H4 (cell line): ENCODE measurements at regions not wholly inside any gene's neighbourhood (a gene's known extent, or its start where the extent isn't known, plus 50 kb on each side); places are given as distances from the start of the nearest gene placed in this dataset.
"Not testable (repeated sequence)": the region's sequence is repeated elsewhere in the genome, so short reads cannot be mapped to it uniquely, and the experiment has no call there.

ENCODE experiments used
- DNase-seq: peaks from one replicate; pipeline ENCODE4 v3.0.0-alpha.2; 2015; ENCODE audit warnings: low spot score

DNA sequence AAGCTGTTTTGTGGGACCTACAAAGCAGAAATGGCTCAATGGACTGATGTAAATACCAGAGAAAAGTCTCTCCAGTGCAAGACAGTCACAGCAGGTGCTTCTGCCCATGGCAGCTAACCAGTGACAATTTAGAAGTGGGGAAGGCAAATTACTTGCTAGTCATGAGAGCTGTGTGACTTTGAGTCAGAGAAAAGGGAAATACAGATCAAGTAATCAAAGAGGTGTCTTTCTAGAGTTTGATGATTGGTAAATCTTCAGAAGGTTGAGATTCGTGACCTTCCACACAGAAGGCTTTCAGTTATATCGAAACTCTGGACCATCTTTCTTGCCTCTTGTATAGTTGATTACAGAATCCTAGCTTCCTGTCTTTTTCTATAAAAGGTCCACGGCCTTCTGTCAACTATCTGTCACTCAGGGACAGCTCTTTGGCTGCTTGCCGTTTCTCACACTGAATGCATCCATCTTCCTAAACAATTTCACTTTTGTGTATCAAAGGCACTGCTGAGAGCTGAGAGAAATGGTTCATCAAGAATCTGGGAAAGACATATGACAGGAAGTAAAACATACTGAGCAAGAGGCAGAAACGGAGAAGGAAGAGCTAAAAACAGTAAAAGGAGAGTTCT lies 993.9 kb upstream of the ACO1 start:
- DNase-seq, result no peak

DNA sequence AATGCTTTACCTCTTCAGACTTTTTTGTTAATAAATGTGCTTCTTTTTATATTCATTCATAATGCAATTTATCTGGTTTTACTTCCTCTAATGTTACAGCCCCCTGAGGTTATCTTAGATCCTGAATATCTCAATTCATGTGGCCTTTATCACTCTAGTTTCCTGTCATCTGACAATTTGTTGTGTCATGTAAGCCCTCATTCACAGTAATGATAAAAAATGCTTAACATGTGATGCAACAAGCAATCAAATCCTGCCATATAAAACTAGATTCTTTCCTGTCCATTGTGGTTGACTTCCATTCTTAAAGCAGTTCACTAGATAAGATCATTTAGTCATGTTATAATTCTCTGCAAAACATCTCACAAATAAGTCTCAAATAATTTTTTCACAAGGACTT lies 991.2 kb upstream of the ACO1 start:
- no peak for DNase-seq

DNA sequence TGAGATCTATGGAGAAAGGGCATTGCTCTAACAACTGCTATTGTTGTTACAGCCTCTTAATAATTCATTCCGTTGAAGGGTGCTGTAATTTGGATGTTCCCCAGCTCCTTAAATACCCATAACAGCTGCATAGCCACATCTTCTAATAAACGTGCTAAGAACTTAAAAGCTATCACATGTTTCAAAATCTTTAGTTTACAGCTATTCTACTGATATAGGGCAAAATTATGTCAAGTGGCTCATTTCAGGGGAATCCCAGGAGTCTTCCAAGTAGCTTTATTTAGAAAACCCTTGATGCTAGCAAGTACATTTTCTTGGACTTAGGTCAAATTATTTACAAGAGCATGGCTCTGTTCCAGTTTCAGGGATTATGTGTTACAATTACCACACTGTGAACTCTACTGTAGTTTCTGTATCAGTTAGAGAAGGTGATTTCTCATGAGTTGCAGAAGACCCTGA lies 990.4 kb upstream of the ACO1 start:
- DNase-seq, result peak; percentile 62

DNA sequence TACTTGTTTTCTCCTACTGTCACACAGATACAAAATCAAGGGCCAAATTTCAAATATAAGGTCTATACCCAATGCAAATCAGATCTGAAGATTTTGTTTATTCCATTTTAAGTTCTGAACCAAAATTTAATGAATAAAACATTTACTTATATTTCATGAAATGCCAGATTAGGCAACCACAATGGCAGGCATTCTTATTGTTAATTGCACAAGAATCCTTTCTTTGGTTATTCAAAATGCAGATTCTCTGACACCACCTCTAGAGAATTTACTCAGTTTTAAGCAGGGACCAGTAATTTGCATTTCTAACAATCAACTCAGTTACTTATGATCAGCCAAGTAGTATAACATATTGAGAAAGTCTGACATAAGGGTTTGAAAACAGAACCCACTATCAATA lies 972.4 kb upstream of the ACO1 start:
- no peak for DNase-seq

DNA sequence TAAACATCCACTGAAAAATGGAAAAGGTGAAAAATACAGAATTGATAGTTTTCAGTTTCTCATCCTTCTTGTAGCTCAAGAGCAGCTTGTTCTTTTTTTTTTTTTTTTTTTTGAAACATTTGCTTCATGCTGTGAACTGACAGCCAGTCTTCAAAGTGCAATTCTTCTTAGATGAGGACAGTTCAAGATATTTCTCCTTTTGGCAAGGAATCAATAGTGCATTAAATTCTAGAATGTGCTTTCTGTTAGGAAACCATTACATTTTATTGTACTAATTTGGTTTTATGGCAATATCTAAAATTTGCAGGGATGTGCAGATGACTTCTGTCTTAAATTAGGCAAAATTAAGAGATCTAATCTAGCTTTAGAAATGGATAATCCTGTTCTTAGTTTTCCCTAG lies 969.3 kb upstream of the ACO1 start:
- no peak for DNase-seq

DNA sequence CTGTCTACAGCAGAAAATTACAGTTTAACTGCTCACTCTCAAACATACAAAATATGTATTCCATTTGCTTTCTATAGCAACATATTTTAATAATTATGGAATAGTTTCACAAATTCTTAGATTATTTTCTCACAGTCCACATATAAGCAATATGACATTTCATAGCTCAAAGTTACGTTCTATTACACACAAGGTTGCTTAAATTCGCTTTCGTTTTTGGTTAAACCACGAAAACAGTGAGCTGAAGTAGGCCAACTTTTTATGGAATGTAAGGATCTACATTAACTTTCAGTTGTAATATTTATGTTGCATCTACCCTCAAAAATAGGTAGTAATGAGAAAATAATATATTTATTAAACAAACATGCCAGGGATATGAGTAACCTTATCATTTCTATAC lies 966.0 kb upstream of the ACO1 start:
- no peak for DNase-seq

DNA sequence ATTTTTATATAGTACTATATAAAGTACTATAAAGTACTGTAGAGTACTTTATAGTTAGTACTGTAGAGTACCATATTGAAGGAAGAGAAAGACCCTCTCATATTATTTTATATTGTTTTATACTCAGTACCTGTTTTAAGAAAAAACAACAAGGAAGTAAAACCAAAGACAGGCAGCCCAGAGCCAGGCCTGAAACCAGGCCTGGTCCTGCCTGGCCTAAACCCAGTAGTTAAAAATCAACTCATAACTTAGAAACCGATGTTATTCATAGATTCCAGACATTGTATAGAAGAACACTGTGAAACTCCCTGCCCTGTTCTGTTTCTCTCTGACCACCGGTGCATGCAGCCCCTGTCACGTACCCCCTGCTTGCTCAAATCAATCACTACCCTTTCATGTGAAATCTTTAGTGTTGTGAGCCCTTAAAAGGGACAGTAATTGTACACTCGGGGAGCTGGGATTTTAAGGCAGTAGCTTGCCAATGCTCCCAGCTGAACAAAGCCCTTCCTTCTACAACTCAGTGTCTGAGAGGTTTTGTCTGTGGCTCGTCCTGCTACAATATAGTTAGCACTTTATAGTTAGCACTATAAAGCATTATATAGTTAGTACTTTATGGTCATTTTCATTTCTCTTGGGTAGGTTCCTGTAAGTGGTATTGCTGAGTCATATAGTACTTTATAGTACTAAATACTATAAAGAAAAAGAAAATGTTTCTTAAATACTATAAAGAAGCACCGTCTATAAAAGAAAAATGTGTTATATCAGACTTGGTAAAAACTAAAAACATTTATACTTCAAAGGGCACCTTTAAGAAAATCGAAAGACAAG lies 940.6 kb upstream of the ACO1 start:
- not testable (repeated sequence) for DNase-seq

DNA sequence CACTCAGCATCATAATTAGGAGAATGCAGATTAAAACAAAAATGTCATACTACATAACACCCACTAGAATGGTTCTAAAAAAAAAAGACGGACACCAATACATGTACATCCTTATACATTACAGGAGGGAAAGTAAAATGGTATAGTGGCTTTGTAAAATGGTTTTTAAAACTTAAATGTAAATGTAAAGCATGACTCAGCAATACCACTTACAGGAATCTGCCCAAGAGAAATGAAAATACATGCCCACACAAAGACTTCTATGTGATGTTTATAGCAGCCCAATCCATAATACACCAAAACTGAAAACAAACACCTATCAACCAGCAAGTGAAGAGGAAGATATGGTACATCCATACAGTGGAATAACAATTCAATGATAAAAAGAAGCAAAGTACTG lies 939.1 kb upstream of the ACO1 start:
- DNase-seq, result no peak

DNA sequence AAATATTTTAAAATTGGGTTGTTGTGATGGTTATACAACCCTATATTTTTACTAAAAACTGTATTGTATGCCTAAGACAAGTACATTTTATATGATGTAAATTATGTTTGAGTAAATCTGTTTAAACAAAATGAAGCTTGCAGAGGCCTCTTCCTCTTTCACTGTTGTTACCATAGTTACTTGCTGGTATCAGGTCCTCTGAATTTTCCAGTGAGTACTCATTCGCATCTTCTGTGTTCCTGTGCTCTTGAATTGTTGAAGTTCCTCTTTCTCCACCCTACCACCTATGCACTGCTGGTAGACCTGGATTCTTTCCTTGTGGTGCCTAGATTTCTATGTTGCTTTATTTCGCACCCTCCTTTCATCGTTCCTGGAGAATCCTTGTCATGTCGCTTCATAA lies 938.5 kb upstream of the ACO1 start:
- no peak for DNase-seq

DNA sequence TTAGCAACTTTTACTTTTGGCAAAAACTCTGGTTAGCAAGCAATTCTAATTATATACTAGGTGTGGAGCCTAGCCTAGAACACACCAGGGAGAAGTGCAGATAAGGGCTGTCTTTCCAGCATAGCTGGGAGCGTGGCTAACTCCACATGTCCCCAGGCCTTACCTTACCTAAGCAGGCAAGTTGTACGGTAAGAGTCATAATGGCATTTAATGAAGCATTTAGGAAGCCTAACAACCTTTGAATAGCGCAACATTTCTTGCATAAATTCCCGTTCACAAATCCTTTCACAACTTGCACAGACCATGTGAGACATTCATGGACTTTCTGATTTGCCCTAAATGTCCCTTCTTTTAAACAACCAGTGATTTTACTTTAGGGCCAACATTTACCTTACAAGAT lies 917.4 kb upstream of the ACO1 start:
- DNase-seq, result no peak

DNA sequence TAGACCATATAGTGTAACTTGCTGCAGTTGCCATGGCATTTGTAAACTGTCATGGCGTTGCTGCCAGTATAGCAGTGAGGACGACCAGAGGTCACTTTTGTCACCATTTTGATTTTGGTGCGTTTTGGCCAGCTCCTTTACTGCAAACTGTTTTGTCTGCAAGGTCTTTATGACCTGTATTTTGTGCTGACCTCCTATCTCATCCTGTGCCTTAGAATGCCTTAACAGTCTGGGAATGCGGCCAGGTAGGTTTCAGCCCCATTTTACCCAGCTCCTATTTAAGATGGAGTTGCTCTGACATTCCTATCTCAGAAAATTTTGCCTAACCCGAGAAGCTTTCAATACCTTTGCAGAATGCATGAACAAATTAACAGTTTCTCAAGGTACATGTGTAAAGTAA lies 914.4 kb upstream of the ACO1 start:
- DNase-seq, result no peak

DNA sequence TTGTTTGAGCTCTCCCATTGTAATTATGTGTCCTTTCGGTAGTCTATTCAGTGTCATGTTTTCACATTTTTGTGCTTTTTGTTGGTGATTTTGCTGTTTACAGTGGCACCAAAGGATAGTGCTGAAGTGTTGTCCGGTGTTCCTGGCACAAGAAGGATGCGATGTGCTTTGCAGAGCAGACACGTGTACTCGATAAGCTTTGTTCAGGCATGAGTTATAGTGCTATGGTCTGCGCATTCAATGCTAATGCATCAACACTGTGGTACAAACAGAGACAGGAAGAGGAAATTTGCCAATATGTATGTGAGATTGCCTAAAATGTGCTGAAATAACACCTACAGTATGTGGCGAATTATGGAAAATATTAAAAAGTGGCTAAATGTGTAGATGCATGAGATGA lies 913.4 kb upstream of the ACO1 start:
- DNase-seq, result no peak

DNA sequence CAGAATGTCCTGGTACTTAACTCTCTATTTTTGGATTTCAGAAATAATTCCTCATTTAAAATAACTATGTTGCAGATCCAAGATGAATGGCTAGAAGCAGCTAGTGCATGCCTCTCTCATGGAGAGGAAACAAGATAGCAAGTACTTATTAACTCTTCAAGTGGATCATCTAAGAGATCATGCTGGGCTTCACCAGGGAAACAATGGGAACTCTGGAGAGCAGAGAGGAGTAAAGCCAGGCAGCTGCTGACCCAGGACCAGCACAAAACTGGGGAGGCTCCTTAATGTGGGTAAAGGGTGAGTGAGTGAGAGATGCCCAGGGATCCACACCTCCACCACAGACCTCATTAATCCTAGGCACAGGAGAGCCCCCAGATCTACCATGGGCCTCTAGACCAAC lies 897.8 kb upstream of the ACO1 start:
- DNase-seq, result no peak

DNA sequence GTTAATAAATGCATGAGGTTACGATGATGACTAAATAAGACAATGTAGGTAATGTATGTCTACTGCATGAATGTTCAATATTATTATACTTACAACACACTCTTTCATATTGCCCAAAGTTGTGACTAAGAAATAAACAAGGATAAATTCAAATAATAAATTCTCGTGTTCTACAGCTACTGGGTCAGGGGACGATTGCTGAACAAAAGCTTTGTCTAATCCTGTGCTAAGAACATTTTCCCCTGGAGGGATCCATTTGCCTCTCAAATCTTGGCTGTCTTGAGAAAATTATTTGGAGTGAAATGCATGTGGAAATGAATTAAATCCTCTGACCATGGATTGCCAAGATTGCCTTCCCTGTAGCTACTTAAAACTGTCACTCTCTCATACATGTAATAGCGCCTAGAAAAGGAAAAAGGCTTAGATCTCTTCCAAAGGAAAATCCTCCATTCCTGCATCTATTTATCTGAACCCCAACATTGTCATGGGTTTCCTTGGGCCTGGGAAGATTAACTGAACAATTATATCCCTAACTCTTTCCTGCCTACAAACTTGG lies 893.8 kb upstream of the ACO1 start:
- DNase-seq, result no peak

DNA sequence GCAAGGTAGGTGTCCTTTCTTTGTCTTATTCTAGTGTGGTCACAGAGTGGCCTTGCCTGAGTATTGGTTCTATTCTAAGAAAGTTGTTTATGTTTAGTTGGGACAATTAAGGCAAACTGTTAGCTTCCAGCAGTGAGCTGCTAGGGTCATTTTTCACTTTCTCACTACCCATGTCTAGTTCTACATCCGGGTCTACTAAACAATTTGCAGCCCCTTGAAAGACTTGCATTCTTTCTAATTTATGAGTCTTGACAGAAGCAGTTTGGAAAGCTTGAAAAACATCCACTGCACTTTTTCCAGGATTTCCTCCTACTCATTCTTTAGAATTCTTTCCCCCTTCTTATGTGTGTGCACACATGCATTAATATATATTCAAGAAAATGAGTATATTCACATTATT lies 892.2 kb upstream of the ACO1 start:
- no peak for DNase-seq

DNA sequence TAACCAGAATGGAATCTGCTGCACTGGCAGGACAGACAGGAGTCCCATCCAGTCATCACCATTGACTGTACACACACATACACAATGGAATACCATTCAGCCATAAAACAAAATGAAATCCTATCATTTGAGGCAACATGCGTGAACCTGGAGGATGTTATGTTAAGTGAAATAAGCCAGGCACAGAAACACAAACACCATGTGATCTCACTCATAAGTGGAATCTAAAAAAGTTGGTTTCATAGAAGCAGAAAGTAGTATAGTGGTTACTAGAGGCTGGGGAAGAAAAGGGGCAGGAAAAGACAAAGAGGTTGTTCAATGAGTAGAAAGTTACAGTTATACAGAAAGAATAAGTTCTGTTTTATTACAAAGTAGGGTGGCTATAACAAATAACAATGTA lies 884.0 kb upstream of the ACO1 start:
- no peak for DNase-seq

DNA sequence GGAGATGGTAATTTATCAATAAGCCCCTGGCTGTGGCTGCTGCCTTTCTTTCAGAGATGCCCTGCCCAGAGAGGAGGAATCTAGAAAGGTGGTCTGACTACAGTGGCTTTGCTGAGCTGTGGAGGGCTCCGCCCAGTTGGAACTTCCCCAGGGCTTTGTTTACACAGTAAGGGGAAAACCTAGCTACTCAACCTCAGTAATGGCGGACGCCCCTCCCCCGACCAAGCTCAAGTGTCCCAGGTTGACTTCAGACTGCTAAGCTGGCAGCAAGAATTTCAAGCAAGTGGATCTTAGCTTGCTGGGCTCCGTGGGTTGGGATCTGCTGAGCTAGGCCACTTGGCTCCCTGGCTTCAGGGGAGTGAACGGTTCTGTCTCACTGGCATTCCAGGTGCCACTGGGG lies 865.4 kb upstream of the ACO1 start:
- DNase-seq, result no peak

DNA sequence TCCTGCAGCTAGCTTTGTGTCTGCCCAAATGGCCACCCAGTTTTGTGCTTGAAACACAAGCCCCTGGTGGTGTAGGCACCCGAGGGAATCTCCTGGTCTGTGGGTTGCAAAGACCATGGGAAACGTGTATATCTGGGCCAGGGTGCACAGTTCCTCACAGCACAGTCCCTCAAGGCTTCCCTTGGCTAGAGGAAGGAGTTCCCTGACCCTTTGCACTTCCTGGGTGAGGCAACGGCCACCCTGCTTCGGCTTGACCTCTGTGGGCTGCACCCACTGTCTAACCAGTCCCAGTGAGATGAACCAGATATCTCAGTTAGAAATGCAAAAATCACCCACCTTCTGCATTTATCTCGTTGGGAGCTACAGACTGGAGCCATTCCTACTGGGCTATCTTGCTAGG lies 865.0 kb upstream of the ACO1 start:
- DNase-seq, result no peak

DNA sequence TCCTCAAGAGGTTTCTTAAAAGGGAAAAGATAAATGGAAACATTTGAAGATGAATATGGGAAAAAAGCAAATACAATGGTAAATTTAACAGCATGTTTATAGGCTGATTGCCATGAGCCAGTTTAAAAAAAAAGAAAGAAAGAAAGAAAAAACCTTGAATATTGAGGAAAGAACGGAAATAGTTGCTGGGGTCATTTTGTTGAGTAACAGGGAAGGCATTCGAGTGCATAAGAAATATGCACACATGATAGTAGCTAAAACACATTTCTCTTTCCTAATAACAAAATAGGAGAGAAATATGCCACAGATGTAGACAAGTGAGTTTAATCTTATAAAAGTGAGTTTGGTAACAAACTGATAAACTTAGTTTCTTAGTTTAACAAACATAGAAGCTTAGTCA lies 864.6 kb upstream of the ACO1 start:
- DNase-seq, result no peak

DNA sequence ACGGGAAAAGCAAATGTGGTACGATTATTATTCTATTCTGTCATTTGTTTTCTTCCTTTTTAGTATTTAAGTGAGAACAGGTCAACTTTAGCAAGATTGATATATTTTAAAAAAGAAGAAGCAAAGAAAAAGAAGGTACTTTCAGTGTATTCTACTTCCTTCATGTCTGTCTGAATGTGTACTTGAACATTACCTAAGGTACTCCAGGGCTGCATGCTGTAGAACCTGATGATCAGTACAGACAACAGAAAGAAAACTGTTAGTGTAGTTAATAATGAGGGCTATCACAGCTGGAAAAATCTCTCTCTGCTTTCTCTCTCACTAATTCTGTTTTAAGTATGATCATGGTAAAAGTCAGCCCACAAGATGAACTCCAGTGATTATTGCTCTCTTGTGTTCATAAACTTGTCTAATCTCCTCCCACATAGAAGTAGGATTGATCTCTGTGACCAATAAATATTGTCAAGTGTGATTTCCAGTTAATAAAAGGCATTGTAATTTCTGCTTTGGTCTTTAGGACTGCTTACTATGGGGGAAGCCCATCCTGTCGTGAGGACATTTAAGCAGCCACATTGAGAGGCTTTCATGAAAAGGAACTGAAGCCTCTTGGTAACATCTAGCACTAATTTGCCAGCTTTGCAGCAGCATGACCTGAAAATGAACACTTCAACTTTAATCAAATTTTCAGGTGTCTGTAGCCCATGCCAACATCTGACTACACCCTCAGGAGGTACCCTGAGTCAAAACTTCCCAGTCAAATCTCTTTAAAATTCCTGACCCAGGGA lies 864.0 kb upstream of the ACO1 start:
- no peak for DNase-seq

DNA sequence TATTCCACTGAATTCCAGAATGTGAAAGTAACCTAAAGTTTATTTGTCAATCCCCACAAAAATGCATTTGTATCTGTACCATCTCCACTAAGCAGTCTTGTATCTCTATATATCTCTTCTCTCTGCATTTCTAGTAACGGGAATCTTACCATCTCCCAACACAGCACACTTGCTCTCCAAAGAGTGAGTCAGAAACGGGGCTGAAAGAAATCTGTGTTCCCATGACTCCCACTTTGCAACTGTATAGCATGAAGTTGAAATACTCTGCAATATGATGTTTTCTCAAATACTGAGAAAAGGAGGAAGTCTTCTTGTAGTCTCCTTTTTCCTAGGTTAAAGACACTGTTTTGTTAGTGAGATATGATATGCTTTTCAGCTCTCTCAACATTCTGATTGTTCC lies 848.8 kb upstream of the ACO1 start:
- DNase-seq, result no peak

DNA sequence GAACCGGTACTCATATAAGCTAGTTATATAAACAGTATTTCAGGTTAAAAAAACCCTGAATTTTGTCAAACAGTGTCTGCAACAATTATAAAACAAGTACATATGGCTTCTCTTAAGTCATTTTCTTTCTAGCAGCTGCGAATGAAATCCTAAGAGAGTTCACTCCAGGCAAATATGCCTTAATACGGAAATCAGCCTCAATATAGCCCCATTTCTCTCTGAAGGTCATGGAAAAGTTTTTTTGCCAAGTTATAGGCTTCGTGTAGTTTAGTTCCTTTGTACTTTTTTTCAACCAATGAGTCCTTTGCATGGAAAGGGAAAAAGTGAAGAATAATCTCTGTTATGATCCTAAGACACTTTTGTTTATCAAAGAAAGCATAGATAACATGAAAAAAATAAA lies 848.0 kb upstream of the ACO1 start:
- DNase-seq, result no peak
